SK-N-SH (cell line): ENCODE measurements at regions not wholly inside any gene's neighbourhood (a gene's known extent, or its start where the extent isn't known, plus 50 kb on each side); places are given as distances from the start of the nearest gene placed in this dataset.

Experiments used
- CTCF ChIA-PET: fragments of 300-600, 350-600 bp; formaldehyde crosslinking; extraction: SDS; loops from one replicate; lab custom pipeline; 2021; lab: Yijun Ruan, JAX
- POLR2A ChIA-PET: fragments of 350-600 bp; sonication (Branson Sonifier 250); formaldehyde crosslinking; extraction: SDS; loops from one replicate; lab custom pipeline; 2020; ENCODE audit warnings: antibody characterized with exemption, inconsistent platforms; lab: Yijun Ruan, JAX
- DNase-seq: peaks from one replicate; pipeline ENCODE4 v3.0.0; 2012
- H2AFZ ChIP-seq: fragments of 200-600 bp; sonication (generic); 2 replicates; pipeline ENCODE4 v1.8.1; 2016; ENCODE audit warnings: antibody characterized with exemption, mild to moderate bottlenecking, low read depth
- H3F3A ChIP-seq: fragments of 200-600 bp; sonication (generic); replicated peaks from 2 replicates; pipeline ENCODE3; 2016; ENCODE audit warnings: antibody characterized with exemption, mild to moderate bottlenecking; ENCODE audit not compliant: insufficient read depth
- H3K27ac ChIP-seq, 2 experiments: fragments of 200-500 bp in 1 of 2; fragments of 200-600 bp in 1 of 2; sonication (Bioruptor generic) in 1 of 2; sonication (generic), shearing (Covaris generic) in 1 of 2; 2 replicates each; pipeline versions ENCODE4 v1.5.1 to v1.6.1; 2014 to 2016; ENCODE audit warnings: low read depth in 2 of 2, inconsistent platforms in 1 of 2, low read length in 1 of 2, mild to moderate bottlenecking in 1 of 2, mixed read lengths in 1 of 2
- H3K27me3 ChIP-seq: fragments of 200-600 bp; sonication (generic), shearing (Covaris generic); 2 replicates; pipeline ENCODE4 v1.6.1; 2016; ENCODE audit warnings: mixed run types; ENCODE audit not compliant: insufficient read depth
- H3K36me3 ChIP-seq, 2 experiments: fragments of 200-500 bp in 1 of 2; fragments of 200-600 bp in 1 of 2; sonication (Bioruptor generic) in 1 of 2; sonication (generic) in 1 of 2; replicated peaks in 1 of 2; 2 replicates each; pipeline versions ENCODE3 to v1.5.1; 2014 to 2016; ENCODE audit warnings: low read length in 1 of 2, mild to moderate bottlenecking in 1 of 2; ENCODE audit not compliant: insufficient read depth in 2 of 2, control insufficient read depth in 1 of 2
- H3K4me1 ChIP-seq, 2 experiments: fragments of 200-500 bp in 1 of 2; fragments of 200-600 bp in 1 of 2; sonication (Bioruptor generic) in 1 of 2; sonication (generic), shearing (Covaris generic) in 1 of 2; 2 replicates each; pipeline versions ENCODE4 v1.5.1 to v1.6.1; 2014 to 2016; ENCODE audit warnings: low read depth in 1 of 2, low read length in 1 of 2, mixed run types in 1 of 2; ENCODE audit not compliant: insufficient read depth in 2 of 2, control insufficient read depth in 1 of 2
- H3K4me2 ChIP-seq: fragments of 200-600 bp; sonication (generic), shearing (Covaris generic); 2 replicates; pipeline ENCODE4 v1.6.1; 2017; ENCODE audit warnings: mixed run types
- H3K4me3 ChIP-seq, 2 experiments: fragments of 200-500 bp in 1 of 2; fragments of 200-600 bp in 1 of 2; sonication (Bioruptor generic) in 1 of 2; sonication (generic), shearing (Covaris generic) in 1 of 2; 2 replicates each; pipeline versions ENCODE4 v1.5.1 to v1.8.1; 2014 to 2016; ENCODE audit warnings: low read depth in 2 of 2, inconsistent platforms in 1 of 2, low read length in 1 of 2, mild to moderate bottlenecking in 1 of 2, mixed read lengths in 1 of 2, moderate library complexity in 1 of 2
- H3K79me2 ChIP-seq: fragments of 200-600 bp; sonication (generic); 2 replicates; pipeline ENCODE4 v1.8.1; 2017; ENCODE audit warnings: mild to moderate bottlenecking; ENCODE audit not compliant: insufficient read depth
- H3K9ac ChIP-seq: fragments of 200-600 bp; sonication (generic); 2 replicates; pipeline ENCODE4 v1.6.1; 2017; ENCODE audit warnings: mixed run types
- H3K9me2 ChIP-seq: fragments of 200-600 bp; sonication (generic); 2 replicates; pipeline ENCODE4 v1.6.1; 2017; ENCODE audit warnings: mixed run types
- H3K9me3 ChIP-seq: fragments of 200-600 bp; sonication (generic); 2 replicates; pipeline ENCODE4 v1.6.1; 2017; ENCODE audit warnings: mixed run types, mild to moderate bottlenecking, moderate library complexity
- H4K20me1 ChIP-seq: fragments of 200-600 bp; sonication (generic); 2 replicates; pipeline ENCODE4 v1.6.1; 2017; ENCODE audit warnings: mild to moderate bottlenecking, mixed run types; ENCODE audit not compliant: insufficient read depth
- FOSL2 ChIP-seq: IDR thresholded peaks from 2 replicates; pipeline ENCODE4 v1.4.0; 2012; ENCODE audit warnings: low read depth, mild to moderate bottlenecking, moderate library complexity, borderline replicate concordance
- IRF3 ChIP-seq: fragments of 150-350 bp; IDR thresholded peaks from 2 replicates; pipeline ENCODE4 v1.6.1; 2016; ENCODE audit warnings: mild to moderate bottlenecking, low read depth, low read length
- RAD21 ChIP-seq: IDR thresholded peaks from 2 replicates; pipeline ENCODE4 v1.6.1; 2012; ENCODE audit warnings: mild to moderate bottlenecking, low read length
- RCOR1 ChIP-seq: fragments of 150-350 bp; IDR thresholded peaks from 2 replicates; pipeline ENCODE4 v1.6.1; 2017; ENCODE audit warnings: antibody characterized with exemption, low read length
- TEAD4 ChIP-seq: IDR thresholded peaks from 2 replicates; pipeline ENCODE4 v1.4.0; 2012; ENCODE audit warnings: mild to moderate bottlenecking, borderline replicate concordance; ENCODE audit not compliant: insufficient read depth
- USF1 ChIP-seq: IDR thresholded peaks from 2 replicates; pipeline ENCODE4 v1.4.0; 2012; ENCODE audit warnings: low read depth, borderline replicate concordance
- USF2 ChIP-seq: fragments of 150-350 bp; IDR thresholded peaks from 2 replicates; pipeline ENCODE4 v1.6.1; 2017; ENCODE audit warnings: antibody characterized with exemption, low read length, low read depth, borderline replicate concordance
- ZBTB33 ChIP-seq: IDR thresholded peaks from 2 replicates; pipeline ENCODE4 v1.4.0; 2012; ENCODE audit warnings: low read depth, borderline replicate concordance
- WGBS: methylation state at CpG from one replicate; pipeline ENCODE4 v1.1.6; 2017; ENCODE audit warnings: low lambda C conversion rate; 5-methylcytosine and 5-hydroxymethylcytosine counted together

- 57% methylated on average over 5 of the region's 12 CpGs for WGBS
- POLR2A ChIA-PET, result no interaction called here
Observed at GRCh38 chr1:229170274-229170673, 100.6 kb upstream of the RAB4A start.

More at GRCh38 chr1:229170274-229170673, 100.6 kb upstream of the RAB4A start:
- H3K4me3 ChIP-seq, result no peak overlapping the region
- H3K9me3 ChIP-seq, result no peaks in the 10 kb centered on the region
- H3K36me3 ChIP-seq, result no peaks in the 10 kb centered on the region
- H3K9me2 ChIP-seq, result no peaks in the 10 kb centered on the region
- H2AFZ ChIP-seq, result no peak overlapping the region
- TF ChIP-seq IRF3 (no peak), ZBTB33 (no peak), USF2 (no peak), FOSL2 (no peak), RAD21 (no peak), RCOR1 (no peak), USF1 (no peak), TEAD4 (no peak)
- no peak overlapping the region for H3K4me2 ChIP-seq
- CTCF ChIA-PET, result interaction anchor here (0.9 kb wide), 1 partner anchor 505 kb away, joined by 3 read pairs; no protein-coding TSS in a partner anchor
- no peaks in the 10 kb centered on the region for H3K79me2 ChIP-seq
- no peaks in the 10 kb centered on the region for H4K20me1 ChIP-seq
- H3F3A ChIP-seq, result no peaks in the 10 kb centered on the region
- no peak overlapping the region for H3K9ac ChIP-seq
- no peak overlapping the region for H3K27ac ChIP-seq
- peaks cover 0 to 6% of the 10 kb centered on the region in 2 experiments; a peak in 1 of 4 replicates for H3K4me1 ChIP-seq
- H3K27me3 ChIP-seq, result no peaks in the 10 kb centered on the region; the same call in 1 of the 2 replicates
- no peak for DNase-seq
